H4 (cell line): ENCODE measurements at regions not wholly inside any gene's neighbourhood (a gene's known extent, or its start where the extent isn't known, plus 50 kb on each side); places are given as distances from the start of the nearest gene placed in this dataset.

Experiments
- DNase-seq: peaks from one replicate; pipeline ENCODE4 v3.0.0-alpha.2; 2015; ENCODE audit warnings: low spot score

DNA sequence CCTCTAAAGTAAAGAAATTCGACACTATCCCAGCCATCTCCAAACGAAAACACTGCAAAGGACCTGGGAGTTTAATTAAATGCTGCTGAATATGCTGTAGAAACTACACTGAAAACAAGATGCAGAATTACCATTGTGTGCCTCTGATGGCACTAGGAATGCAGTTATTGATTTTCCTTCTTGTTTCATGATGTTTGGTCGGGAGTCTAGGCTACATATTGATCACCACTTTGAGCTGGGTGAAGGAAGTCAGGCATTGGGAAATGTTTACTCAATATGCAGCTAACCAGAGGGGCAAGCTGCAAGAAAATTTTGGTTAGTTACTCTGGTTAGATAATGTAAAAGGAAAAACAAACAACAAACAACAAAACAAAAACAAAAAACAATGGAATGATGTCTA, 650.7 kb upstream of the GALNTL6 start:
- no peak for DNase-seq

DNA sequence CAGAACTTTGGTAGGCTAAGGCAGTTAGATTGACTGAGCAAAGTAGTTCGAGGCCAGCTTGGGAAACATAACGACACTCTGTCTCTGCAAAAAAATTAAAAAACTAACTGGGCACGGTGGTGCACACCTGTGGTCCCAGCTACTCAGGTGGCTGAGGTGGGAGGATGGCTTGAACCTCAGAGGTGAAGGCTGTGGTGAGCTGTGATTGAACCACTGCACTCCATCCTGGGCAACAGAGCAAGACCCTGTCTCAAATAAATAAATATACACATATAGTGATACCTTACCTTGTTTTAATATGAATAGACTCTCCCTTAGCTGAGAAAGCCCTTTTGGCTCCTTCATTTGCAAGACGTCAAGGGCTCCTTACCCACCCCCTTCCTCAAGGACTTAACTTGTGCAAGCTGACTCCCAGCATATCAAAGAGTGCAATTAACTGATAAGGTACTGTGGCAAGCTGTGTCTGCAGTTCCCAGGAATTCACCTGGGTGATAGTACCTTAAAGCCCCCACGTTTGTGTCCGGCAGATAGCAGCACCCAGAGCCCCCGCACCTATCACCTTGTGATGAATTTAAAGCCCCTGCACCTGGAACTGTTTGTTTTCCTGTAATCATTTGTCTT, 655.6 kb upstream of the GALNTL6 start:
- DNase-seq, result no peak

DNA sequence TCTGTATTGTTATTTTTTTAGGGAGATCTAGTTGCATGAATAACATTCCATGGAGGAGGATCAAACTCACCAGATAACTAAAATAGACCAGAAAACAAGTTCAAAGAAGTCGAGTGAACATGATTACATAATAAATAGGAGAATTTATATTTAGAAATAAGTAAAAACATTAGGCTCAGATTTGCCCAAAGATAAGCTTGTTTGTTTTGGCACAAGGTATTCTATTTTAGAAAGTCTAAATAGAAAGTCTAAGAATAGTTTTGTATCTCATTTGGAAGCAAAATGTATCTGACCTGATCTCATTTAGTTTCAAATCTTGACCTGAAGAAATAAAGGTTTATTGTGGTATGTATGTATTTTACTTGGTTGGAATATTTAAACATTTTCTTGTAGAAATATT, 670.6 kb upstream of the GALNTL6 start:
- DNase-seq, result no peak

DNA sequence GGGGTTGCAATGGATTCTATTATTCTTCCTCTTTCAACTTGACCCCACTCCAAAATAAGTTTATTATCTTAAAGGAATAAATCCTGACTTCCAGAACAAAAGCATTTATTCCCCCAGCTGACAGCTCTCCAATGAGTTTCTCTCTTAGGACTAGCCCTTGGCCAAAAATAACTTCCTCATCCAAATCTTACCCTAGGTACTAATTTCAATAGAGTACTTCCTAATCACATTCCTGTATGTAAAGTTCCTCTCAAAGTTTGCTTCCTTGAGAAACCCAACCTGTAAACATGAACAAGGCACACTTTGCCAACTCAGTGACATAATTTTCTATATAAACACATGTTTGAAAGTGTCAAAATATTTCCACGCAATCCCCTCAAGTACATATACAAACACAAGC, 671.2 kb upstream of the GALNTL6 start:
- DNase-seq, result no peak

DNA sequence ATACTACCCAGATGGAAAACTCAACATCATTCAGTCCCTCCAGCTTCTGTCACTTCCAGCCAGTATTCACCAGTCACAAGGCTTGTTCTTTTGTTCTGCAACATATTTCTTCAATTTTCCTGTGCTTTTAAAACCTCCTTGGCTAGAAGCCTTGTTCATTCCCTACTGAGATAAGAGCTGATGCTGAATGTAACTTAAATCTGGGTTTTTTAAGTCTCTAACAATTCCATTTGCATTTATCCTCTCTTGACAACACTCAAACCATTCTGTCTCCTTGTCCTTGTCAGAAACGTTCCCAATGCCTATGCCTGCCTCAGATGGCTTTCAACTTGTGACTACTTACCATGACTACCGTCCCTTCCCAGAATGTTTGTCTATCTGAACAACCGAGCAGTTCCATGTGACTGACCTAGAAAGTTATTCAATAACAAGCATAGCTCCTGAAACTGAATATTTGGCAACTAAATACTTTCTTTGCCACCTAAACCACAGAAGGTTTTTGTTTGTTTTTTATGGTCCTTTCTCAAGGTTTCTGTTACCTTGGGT, 682.9 kb upstream of the GALNTL6 start:
- peak; percentile 86 for DNase-seq

DNA sequence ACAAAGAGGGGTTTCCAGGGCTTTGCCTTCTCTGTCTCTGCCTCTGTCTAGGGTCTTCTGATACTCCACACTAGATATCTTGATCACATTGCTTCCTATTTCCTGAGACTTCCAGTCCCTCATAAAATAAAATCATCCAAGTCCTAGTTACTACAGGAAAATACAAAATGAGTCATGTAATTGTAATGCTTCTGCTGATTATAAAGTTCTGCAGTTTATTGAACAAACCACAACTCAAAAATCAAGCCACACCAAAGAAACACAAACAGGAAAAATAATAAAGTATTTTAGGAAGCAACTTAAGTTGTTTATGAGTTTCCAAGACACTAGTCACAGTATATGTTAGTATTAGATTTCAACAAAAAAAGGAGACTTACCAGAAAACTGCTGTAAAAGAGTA, 695.1 kb upstream of the GALNTL6 start:
- peak; percentile 27 for DNase-seq

DNA sequence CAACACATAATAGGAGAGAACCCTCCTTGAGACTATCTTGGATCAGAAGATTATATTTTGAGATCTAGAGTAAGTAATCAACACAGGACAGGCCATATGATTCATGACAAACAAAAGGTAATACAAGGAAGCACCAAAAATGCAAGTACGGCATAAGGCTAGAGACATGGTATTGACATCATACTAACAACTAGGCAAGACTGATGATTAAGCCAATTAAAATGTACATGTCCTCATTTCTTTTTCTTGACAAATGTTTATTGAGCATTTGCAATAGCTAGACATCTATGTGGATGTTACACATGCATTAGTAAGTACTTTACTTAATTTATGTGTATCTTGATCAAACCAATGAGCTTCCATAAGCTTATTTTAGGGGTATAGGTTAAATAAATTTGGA, 695.7 kb upstream of the GALNTL6 start:
- no peak for DNase-seq

DNA sequence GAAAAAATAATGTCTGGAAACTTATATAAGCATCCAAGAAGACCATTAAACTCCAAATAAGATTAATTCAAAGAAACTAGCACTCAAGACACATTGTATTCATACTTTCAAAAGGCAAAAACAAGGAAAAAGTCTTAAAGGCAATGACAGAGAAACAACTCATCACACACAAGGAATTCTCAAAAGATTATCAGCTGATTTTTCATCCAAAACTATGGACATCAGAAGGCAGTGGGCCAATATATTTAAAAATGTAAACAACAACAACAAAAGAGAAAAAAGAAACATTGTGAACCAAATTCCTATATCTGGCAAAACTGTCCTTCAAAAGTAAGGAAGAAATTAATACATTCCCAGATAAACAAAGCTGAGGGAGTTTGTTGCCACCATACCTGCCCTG, 711.4 kb upstream of the GALNTL6 start:
- peak; percentile 6 for DNase-seq

DNA sequence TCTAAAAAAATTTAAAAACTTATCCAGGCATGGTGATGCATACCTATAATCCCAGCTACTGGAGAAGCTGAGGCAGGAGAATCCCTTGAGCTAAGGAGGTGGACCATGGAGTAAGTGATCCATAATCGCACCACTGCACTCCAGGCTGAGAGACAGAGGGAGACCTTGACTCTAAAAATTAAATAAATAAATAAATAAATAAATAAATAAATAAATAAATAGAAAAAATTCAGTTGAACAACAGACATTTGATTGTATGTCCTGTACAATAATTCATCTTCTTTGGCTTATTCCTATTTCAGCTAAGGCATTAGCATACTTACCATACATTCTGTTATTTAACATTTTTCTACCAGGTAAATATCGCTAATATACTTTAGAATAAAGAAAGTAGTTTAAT, 726.1 kb upstream of the GALNTL6 start:
- DNase-seq, result no peak

DNA sequence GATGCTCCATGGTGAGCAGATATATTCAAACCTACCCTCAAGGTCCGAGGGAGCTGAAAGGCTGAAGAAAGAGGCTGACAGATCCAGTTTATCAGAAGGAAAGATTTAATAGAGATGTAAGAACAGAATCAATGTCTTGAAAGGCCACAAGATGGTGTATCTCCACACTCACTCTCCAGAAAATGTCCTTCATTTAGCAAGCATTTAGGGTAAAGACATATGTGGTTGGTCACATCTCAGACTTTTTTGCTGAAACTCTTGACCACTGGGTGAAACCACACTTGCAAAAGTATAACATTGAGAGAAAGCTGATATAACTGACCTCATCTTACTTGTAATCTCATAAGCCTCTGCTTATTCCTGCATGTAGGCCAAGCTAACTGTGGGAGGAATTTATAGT, 745.8 kb upstream of the GALNTL6 start:
- peak; percentile 26 for DNase-seq

DNA sequence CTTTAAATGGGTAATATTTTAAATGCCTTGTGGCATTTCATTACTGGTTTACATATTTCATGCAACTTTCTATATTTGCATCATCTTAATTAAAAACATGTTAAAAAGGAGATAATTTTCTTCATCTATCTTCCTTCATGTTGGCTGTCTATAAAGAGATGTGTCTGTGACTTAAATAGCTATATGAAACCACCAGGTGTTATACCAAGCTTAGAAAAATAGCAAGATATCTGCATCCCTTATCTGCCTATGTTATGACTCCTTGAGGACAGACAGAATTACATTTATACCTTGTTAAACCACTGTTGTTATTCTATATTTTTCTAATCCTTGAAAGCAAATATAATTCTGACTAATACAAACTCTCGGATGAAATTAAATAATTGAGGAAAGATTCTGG, 763.8 kb upstream of the GALNTL6 start:
- DNase-seq, result no peak

DNA sequence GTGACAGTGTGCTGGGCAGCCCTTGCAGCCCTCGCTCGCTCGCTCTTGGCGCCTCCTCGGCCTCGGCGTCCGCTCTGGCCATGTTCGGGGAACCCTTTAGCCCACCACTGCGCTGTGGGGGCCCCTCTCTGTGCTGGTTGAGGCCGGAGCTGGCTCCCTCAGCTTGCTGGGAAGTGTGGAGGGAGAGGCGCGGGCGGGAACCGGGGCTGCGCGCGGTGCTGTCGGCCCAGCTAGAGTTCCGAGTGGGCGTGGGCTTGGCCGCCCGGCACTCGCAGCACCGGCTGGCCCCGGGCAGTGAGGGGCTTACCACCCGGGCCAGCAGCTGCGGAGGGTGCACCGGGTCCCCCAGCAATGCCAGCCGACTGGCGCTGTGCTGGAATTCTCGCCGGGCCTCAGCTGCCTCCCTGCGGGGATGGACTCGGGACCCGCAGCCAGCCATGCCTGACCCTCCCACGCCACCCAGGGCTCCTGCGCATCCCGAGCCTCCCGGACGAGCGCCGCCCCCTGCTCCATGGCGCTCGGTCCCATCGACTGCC, 770.1 kb upstream of the GALNTL6 start:
- no peak for DNase-seq

DNA sequence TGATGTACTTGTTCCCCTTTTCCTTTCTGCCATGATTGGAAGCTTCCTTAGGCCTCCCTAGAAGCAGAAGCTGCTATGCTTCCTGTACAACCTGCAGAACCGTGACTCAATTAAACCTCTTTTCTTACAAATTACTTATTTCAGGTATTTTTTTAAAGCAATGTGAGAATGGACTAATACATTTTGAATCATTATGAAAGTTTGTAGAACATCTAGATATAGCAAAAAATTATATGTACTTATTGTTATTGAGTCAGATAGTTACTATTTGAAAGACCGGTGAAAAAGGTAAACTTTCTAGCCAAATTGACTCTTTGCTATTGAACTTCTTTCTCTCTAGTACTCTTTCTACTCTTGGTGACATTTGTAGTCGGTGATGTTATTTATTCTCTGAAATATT, 777.3 kb upstream of the GALNTL6 start:
- no peak for DNase-seq

DNA sequence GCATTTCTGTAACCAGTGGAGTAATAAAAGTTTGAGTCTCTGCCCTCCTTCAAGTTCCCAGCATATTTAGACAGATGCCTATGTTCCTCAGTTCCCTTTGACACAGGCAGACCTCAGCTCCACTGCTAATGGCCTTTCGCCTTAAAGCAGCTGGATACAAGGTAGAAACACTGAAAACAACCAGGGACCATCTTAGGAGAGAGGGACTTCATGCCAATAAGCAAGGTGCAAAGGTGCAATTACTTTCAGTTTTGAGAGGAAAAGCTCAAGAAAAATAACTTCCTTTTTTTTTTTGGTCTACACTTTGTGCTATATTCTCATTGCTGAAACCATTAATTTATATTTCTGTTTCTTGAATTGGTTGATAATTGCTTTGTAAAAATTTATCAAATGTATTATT, 781.9 kb upstream of the GALNTL6 start:
- DNase-seq, result no peak

DNA sequence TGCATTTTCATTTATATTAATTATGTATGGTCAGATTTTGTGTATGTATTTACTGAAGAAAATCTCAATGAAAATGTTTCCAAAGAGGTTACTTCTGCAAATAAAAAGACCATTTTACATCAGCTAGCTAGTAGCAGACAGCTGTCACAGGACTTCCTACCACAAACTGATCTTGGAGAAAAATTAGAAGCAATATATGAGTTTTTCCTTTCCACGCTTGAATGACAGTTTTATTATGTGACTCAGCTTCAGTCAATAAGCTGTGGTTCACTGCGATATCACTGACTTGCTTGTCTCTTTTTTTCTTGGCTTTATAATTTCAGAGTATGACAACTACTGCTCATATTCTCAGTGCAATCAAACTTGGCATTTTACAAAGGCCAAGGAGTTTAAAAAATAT, 787.4 kb upstream of the GALNTL6 start:
- DNase-seq, result no peak

DNA sequence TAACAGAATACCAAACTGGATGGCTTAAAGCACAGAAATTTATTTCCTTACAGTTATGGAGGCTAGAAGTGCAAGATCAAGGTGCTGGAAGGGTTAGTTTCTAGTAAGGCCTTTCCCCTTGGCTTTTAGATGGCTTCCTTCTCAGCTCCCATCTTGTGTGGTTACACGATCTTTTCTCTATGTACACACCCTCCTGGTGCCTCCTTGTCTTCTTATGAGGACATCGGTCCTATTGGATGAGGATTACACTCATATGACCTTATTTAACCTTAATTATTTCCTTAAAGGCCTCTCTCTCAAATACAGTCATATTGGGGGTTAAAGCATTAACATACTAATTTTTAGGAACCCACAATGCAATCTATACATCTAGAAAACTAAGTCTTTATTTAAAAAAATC, 787.9 kb upstream of the GALNTL6 start:
- DNase-seq, result no peak

DNA sequence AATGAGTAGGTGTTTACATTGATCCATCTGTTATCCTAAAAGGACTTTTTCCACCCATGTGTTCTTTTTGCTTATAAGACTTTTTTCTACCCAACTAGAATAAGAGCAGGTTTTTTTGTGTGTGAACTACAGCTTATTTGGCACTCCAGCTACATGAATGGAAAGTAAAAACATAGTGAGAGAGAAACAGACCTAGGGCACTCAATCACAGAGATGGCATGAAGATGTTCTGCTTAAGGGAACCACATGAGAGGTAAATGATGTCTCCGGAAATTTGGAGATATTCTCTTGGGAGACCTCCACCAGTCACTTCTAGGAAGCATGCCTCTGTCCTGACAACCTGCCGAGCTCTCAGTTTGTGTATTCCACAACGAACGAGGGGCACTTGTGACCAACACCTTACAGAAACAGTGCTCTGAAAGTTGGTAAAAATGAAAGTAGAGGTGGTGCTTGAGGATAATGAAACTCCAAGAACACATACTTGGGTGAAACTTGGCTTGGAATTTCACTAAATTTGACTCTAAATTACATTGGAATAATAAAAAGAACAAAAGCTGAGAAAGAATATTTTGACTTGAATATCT, 788.4 kb upstream of the GALNTL6 start:
- DNase-seq, result no peak

DNA sequence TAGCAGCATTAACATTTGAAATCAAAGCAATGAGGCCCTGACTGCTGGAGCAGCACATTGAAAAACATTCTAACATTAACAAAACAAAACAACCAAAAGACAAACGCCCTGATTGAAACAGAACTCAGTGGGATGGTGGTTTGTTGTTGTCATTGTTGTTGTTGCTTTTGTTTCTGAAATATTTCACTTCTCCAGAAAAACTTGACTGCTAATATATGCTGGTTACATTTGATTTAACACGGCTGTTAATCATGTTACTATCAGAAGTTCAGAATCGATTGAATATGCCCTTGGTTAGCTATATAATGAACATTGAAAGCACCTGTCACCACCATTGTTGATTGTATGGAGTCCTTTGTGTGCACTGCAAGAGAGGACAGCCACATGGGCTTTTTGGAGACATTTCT, 790.4 kb upstream of the GALNTL6 start:
- DNase-seq, result no peak

DNA sequence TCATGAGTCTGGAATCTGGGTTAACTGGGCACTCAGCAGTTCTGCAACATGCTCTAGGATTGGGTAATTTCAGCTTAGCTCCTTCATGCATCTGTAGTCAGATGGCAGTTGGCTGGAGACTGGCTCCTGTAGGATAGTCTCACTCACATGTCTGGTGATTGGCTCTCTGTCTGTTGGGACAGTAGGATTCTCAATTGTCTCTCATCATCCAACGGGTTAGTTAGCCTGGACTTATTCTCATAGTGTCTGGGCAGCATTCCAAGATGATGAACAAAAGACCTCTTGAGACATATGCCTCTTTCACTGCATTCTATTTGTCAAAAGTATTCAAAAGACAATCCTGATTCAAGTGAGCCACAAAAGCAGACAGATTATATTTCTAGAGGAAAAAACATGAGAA, 795.6 kb upstream of the GALNTL6 start:
- DNase-seq, result no peak

DNA sequence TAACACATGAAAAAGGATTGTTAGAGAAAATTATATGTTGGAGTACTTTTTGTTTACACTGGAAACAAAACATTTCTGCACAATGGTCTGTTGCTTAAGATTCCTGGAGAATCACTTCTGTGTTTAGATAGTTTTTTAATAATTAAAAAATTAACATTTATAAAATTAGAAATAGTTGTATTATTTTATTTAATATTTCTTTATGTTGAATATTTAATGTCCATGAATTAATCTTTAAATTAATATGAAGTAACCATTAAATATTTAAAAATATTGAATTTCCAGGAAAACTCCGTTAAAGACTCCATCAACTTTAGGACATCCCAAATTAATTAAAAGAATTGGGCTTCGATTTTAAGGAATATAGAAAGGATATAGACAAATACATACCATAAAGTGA, 797.1 kb upstream of the GALNTL6 start:
- DNase-seq, result no peak

DNA sequence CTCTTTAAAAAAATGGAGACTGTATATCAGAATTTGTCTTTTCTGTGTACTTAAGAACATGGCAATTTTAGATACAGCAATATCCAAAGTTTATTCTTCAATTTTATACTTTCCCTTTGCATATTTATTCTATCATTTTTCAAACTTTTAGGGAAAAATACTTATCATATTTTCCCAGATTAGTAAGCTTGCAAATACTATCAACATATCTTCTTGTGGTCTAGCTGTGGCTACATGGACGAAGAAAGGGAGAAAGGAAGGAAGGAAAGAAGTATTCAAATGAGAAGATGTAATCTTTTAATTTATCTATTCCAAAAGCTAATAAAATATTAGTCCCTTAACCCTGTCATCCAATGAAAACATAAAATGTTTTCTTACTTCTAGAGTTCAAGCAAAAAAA, 797.8 kb upstream of the GALNTL6 start:
- DNase-seq, result no peak

DNA sequence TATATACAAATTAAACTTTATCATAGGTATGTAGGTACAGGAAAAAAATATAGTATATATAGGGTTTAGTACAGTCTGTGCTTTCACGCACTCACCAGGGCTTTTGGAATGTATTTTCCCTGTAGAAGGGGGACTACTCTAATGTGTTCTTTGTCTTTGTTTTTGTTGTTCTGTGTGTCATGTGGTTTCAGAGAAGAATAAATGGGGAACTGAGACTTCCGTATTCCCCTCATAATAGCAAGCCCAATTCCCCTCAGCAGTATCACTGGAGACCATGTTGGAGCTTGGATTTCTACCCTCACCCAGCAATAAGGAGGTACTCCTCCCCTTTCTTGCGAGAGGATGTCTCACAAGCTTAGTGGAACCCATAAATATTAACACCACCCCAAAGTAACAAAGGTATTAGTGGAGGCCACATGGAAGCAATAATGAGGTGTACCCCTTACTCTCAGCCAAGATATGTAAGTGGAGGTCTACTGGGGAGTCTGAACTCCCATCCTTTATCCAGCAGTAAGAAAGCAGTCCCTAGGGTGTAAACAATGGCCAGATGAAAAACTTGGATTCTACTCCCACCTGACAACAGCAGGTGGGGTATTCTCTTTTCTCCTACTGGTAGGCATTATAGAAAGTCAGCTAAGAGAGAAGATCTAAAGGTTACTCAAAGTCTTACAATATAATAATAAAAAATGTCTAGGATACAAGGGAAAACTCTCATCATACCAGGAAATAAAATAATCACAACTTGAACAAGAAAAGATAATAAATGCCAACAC, 805.4 kb upstream of the GALNTL6 start:
- DNase-seq, result no peak

DNA sequence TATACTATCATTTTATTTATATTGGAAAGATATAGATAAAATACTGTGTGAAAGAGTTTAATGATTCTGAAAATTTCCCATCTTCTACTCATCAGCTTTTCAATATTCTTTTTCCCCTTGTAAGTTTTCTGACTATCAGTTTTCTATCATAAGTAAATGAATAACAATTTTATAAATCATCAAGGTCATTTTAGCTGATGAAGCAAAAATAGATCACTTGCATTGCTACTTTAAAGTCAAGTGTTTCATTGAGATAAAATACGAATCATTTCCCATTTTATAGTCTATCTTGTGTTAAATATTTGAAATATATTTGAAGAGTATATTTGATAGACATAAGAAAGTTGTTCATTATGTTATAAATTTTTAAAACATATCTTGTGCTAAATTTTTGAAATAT, 811.0 kb upstream of the GALNTL6 start:
- no peak for DNase-seq
